ENCODE measurements at regions not wholly inside any gene's neighbourhood (a gene's known extent, or its start where the extent isn't known, plus 50 kb on each side); places are given as distances from the start of the nearest gene placed in this dataset.

DNA sequence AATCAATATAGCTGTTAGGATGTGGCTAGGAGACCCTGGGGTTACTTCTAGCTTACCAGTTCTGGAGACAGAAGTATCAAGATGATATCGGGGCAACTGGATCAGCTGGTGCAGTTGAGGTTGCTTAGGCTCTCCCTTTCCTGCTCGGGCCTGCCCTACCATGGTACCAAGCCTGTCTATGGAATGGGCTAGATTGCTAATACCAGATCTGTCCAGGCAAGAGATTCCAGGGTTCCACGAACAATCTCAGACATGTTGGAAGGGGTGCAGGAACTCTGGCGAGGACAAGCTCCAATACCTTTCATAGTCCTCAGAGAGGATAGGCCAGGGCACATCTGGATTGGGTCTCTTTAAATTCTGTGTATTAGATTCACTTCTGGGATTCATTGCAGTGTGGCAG is 53.8 kb downstream of the ADM start:
- no peak for DNase-seq (ENCODE audit: low spot score)
- TF ChIP-seq CTCF (IDR thresholded peaks at IDR 0.05; ENCODE audit: poor library complexity, severe bottlenecking), result no peak
- Histone ChIP-seq H3K36me3 (ENCODE audit: low read depth) (no peaks in the 10 kb centered on the region), H3K9me3 (ENCODE audit: severe bottlenecking) (no peaks in the 10 kb centered on the region), H3K27me3 (ENCODE audit: insufficient read depth, poor library complexity, severe bottlenecking) (no peaks in the 10 kb centered on the region), H3K4me3 (ENCODE audit: severe bottlenecking) (no peak overlapping the region), H3K4me1 (ENCODE audit: insufficient read depth, poor library complexity, severe bottlenecking) (no peaks in the 10 kb centered on the region), H3K27ac (ENCODE audit: poor library complexity, severe bottlenecking) (no peak overlapping the region)
- no peak for ATAC-seq (ENCODE audit: low read depth)

- Histone ChIP-seq H3K27me3 (ENCODE audit: insufficient read depth, poor library complexity, severe bottlenecking) (no peaks in the 10 kb centered on the region), H3K4me1 (ENCODE audit: insufficient read depth, poor library complexity, severe bottlenecking) (no peaks in the 10 kb centered on the region), H3K9me3 (ENCODE audit: severe bottlenecking) (no peaks in the 10 kb centered on the region), H3K36me3 (ENCODE audit: low read depth) (no peaks in the 10 kb centered on the region), H3K4me3 (ENCODE audit: severe bottlenecking) (no peak overlapping the region), H3K27ac (ENCODE audit: poor library complexity, severe bottlenecking) (no peak overlapping the region)
- ATAC-seq (ENCODE audit: low read depth) (no peak), DNase-seq (ENCODE audit: low spot score) (no peak)
- no peak for TF ChIP-seq CTCF (IDR thresholded peaks at IDR 0.05; ENCODE audit: poor library complexity, severe bottlenecking)
Observed at GRCh38 chr11:10359171-10359570, 54.3 kb downstream of the ADM start.

DNA sequence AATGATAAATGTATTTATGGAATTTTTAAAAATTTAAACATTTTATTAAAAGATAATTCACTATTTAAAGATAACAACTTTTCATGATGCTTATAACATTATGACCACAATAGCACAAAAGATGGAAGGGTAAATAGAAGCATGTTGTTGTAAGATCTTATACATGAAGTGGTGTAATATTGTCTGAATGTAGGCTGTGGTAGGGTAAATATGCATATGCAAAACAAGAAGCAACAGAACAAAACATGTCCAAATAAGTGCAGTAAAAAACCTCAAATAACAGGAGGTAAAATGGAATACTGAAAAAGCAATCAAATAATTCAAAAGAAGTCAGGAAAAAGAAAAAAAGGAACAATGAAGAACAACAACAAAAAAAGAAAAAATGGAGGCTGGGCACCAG is 56.0 kb downstream of the ADM start:
- Histone ChIP-seq H3K36me3 (ENCODE audit: low read depth) (no peaks in the 10 kb centered on the region), H3K4me3 (ENCODE audit: severe bottlenecking) (no peak overlapping the region), H3K27ac (ENCODE audit: poor library complexity, severe bottlenecking) (no peak overlapping the region), H3K4me1 (ENCODE audit: insufficient read depth, poor library complexity, severe bottlenecking) (no peaks in the 10 kb centered on the region), H3K27me3 (ENCODE audit: insufficient read depth, poor library complexity, severe bottlenecking) (no peaks in the 10 kb centered on the region), H3K9me3 (ENCODE audit: severe bottlenecking) (no peaks in the 10 kb centered on the region)
- ATAC-seq (ENCODE audit: low read depth) (no peak), DNase-seq (ENCODE audit: low spot score) (no peak)
- no peak for TF ChIP-seq CTCF (IDR thresholded peaks at IDR 0.05; ENCODE audit: poor library complexity, severe bottlenecking)

DNA sequence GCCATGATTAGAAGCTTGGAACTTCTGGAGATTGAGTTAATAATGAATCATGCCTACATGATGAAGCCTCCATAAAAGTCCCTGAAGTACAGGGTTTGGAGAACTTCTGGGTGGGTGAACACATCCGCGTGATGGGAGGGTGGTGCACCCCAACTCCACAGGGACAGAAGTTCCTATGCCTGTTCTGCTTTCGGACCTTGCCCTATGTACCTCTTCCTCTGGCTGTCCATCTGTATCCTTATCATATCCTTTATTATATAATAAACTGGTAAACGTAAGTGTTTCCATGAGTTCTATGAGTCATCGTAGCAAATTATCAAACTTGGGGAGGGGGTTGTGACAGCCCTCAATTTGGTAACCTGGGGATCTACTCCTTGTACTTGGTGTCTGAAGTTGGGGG is 60.2 kb downstream of the ADM start:
- TF ChIP-seq CTCF (IDR thresholded peaks at IDR 0.05; ENCODE audit: poor library complexity, severe bottlenecking), result no peak
- Histone ChIP-seq H3K36me3 (ENCODE audit: low read depth) (no peaks in the 10 kb centered on the region), H3K4me1 (ENCODE audit: insufficient read depth, poor library complexity, severe bottlenecking) (peaks cover 5% of the 10 kb centered on the region), H3K9me3 (ENCODE audit: severe bottlenecking) (no peaks in the 10 kb centered on the region), H3K4me3 (ENCODE audit: severe bottlenecking) (no peak overlapping the region), H3K27me3 (ENCODE audit: insufficient read depth, poor library complexity, severe bottlenecking) (no peaks in the 10 kb centered on the region), H3K27ac (ENCODE audit: poor library complexity, severe bottlenecking) (no peak overlapping the region)
- DNase-seq (ENCODE audit: low spot score) (no peak), ATAC-seq (ENCODE audit: low read depth) (no peak)

DNA sequence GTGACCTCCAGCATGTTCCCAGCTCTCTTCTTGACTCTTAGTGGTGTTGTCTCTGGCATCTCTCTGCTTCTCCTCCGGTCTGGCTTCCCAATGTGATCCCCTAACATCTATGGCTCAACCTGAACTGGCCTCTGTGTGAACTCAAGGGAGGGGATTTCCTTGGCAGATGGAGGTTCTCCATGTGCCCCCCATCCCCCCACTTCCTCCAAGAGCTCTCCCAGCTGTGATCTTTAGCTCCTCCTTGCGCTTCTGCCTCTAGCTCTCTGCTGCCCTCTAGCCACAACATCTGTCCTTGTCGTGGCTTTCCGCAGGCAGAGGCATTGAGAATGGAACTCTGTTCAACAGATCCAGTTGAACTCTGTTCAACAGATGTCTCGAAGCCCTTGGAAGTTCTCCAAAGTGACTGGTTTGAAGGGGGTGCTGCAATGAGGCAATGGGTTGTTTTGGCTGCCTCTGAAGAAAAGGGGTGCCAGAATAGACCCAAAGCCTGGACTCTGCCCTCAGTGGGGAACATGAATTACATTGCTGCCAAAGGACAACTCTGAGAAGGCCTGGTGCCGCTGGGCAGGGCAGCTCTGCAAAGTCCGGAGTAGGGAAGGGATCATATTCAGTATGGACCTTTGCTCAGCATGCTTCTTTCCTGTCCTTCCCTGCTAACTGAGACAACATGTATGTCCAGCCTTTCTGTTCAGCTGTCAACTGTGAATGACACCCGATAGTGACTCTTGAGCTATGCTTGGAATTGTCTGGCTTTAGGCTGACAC is 61.9 kb downstream of the ADM start:
- TF ChIP-seq CTCF (IDR thresholded peaks at IDR 0.05; ENCODE audit: poor library complexity, severe bottlenecking), result peak; percentile 91
- ATAC-seq (ENCODE audit: low read depth) (peak; percentile 88), DNase-seq (ENCODE audit: low spot score) (peak; percentile 86)
- Histone ChIP-seq H3K36me3 (ENCODE audit: low read depth) (no peaks in the 10 kb centered on the region), H3K4me1 (ENCODE audit: insufficient read depth, poor library complexity, severe bottlenecking) (peaks cover 5% of the 10 kb centered on the region), H3K4me3 (ENCODE audit: severe bottlenecking) (no peak overlapping the region), H3K27ac (ENCODE audit: poor library complexity, severe bottlenecking) (peak overlapping the region; percentile 38), H3K27me3 (ENCODE audit: insufficient read depth, poor library complexity, severe bottlenecking) (no peaks in the 10 kb centered on the region), H3K9me3 (ENCODE audit: severe bottlenecking) (no peaks in the 10 kb centered on the region)
